ENCODE measurements at regions not wholly inside any gene's neighbourhood (a gene's known extent, or its start where the extent isn't known, plus 50 kb on each side); places are given as distances from the start of the nearest gene placed in this dataset.
"Not testable (repeated sequence)": the region's sequence is repeated elsewhere in the genome, so short reads cannot be mapped to it uniquely, and the experiment has no call there.

GRCh38 chr10:106027240-106027639 lies 1137.3 kb downstream of the SORCS1 start:
- Histone ChIP-seq H3K4me3 (no peak overlapping the region), H3K4me1 (no peaks in the 10 kb centered on the region), H3K27me3 (no peaks in the 10 kb centered on the region), H3K36me3 (no peaks in the 10 kb centered on the region), H3K9me3 (no peaks in the 10 kb centered on the region), H3K27ac (no peak overlapping the region)
- intact Hi-C loops (cut with DNase I; ENCODE audit: low total_unique reads) = no loop called here
- no peak for DNase-seq
- TF ChIP-seq CTCF (IDR thresholded peaks at IDR 0.05) (no peak), POLR2A (IDR thresholded peaks at IDR 0.05) (no peak)

- no peaks in the 10 kb centered on the region for H3K4me1 ChIP-seq
These were observed 1139.2 kb downstream of the SORCS1 start for GRCh38 chr10:106025208-106025811.

GRCh38 chr10:106023329-106023728 lies 1141.2 kb downstream of the SORCS1 start:
- H3K27ac ChIP-seq = no peak overlapping the region
- TF ChIP-seq CTCF (IDR thresholded peaks at IDR 0.05) (no peak), POLR2A (IDR thresholded peaks at IDR 0.05) (no peak)
- no peak overlapping the region for H3K4me3 ChIP-seq
- no peaks in the 10 kb centered on the region for H3K36me3 ChIP-seq
- H3K27me3 ChIP-seq = no peaks in the 10 kb centered on the region
- H3K9me3 ChIP-seq = no peaks in the 10 kb centered on the region
- DNase-seq = no peak
- intact Hi-C loops (cut with DNase I; ENCODE audit: low total_unique reads) = no loop called here
- H3K4me1 ChIP-seq = no peaks in the 10 kb centered on the region

More at GRCh38 chr10:106025208-106025811, 1139.2 kb downstream of the SORCS1 start:
- H3K36me3 ChIP-seq = no peaks in the 10 kb centered on the region
- no peak overlapping the region for H3K27ac ChIP-seq
- H3K9me3 ChIP-seq = no peaks in the 10 kb centered on the region
- TF ChIP-seq CTCF (IDR thresholded peaks at IDR 0.05) (no peak), POLR2A (IDR thresholded peaks at IDR 0.05) (no peak)
- H3K27me3 ChIP-seq = no peaks in the 10 kb centered on the region
- no peak overlapping the region for H3K4me3 ChIP-seq
- intact Hi-C loops (cut with DNase I; ENCODE audit: low total_unique reads) = no loop called here
- DNase-seq = no peak

GRCh38 chr10:106019559-106019958 lies 1144.9 kb downstream of the SORCS1 start:
- H3K36me3 ChIP-seq; H3K27ac ChIP-seq; H3K4me3 ChIP-seq; intact Hi-C loops (cut with DNase I; ENCODE audit: low total_unique reads); DNase-seq; H3K27me3 ChIP-seq; H3K4me1 ChIP-seq; H3K9me3 ChIP-seq: not testable (repeated sequence)

GRCh38 chr10:106015369-106016199 lies 1148.9 kb downstream of the SORCS1 start:
- DNase-seq; H3K9me3 ChIP-seq; H3K4me1 ChIP-seq; H3K27ac ChIP-seq; H3K36me3 ChIP-seq; H3K27me3 ChIP-seq; H3K4me3 ChIP-seq; intact Hi-C loops (cut with DNase I; ENCODE audit: low total_unique reads): not testable (repeated sequence)

DNA sequence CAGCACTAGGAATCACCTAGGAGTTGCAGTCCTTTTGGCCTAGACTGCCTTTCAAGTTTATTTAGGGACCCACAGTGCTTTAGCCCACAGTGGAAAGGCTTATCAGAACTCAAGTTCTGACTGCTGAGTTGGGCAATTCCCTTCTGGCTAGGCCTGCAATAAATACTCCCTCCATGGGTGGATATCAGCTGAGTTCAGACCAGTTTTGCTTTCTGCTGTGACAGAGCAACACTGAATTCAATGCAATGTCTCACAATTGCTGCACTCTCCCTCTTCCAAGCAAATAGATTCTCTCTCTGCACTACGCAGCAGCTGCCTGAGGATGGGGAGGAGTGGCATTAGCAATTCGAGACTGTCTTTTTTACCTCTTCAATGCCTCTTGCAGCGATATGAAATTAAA lies 1153.3 kb downstream of the SORCS1 start:
- Histone ChIP-seq H3K36me3 (no peaks in the 10 kb centered on the region), H3K27ac (no peak overlapping the region), H3K4me1 (no peaks in the 10 kb centered on the region), H3K4me3 (no peak overlapping the region), H3K27me3 (peaks cover 0 to 3% of the 10 kb centered on the region in 2 donors), H3K9me3 (no peaks in the 10 kb centered on the region)
- no peak for TF ChIP-seq CTCF (IDR thresholded peaks at IDR 0.05)
- no peak for TF ChIP-seq POLR2A (IDR thresholded peaks at IDR 0.05)
- no peak for DNase-seq
- intact Hi-C loops (cut with DNase I; ENCODE audit: low total_unique reads) = no loop called here

Data from uterus (tissue), 3 donors.